Right hindlimb (tissue), 1 donor: ENCODE measurements at regions not wholly inside any gene's neighbourhood (a gene's known extent, or its start where the extent isn't known, plus 50 kb on each side); places are given as distances from the start of the nearest gene placed in this dataset.

Source experiments
- DNase-seq: peaks from one replicate; pipeline ENCODE4 v3.0.0-alpha.2; 2018

- DNase-seq, result no peak
Measured at GRCh38 chrX:4451591-4451990, 738.1 kb upstream of the PRKX start.

DNA sequence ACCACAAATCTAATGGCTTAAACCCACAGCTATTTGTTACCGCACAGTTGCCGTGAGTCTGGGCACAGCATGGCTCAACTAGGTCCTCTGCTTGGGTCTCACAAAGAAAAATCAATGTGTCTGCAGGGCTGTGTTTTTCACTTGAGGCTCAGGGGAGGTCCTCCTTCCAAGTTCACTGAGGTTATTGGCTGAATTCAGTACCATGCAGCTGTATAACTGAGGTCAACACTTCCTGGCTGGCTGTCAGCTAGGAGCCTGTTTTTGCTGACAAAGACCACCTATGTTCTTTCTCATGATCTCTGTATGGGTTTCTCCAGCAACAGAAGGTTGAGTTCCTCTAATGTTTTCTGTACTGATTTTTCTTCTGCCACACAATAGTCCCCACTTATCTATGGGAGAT is 736.7 kb upstream of the PRKX start:
- DNase-seq, result no peak

- no peak for DNase-seq
Measured at GRCh38 chrX:4435905-4436304, 722.5 kb upstream of the PRKX start.

DNA sequence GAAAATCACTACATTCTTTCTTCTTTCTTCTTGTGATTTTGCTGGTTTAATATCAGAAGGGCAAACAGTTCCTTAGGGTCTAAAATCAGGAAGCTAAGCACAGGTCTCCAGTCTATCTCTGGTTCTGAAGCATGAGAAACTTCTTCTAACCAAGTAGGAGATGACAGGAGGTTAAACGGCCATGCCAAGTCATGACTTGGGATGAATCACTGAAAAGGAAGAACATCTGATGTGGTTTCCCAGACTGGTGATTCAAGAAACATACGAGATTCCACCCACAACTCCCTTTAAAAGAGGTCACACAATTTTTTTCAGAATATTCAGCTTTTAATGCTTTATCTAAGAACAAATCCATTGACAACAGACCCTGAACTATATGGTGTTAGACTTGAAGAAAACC is 684.0 kb upstream of the PRKX start:
- DNase-seq, result no peak

DNA sequence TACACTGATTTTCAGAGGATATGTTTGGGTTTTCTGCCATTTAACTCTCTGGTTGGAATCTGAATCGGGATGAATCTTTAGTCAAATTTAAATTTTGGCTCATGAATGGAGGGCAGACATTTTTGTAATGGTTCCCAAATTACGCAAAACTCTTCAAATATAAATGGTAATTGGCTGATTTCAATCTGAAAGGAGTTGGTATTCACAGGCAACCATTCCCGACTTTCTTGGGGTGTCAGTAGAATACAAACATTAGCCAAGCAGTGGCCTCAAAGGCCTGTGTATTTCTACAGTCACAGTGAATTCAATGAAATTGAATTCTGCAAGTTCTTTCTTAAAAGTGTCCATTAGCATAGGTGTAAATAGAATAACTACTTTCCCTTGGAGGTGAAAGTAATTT is 668.8 kb upstream of the PRKX start:
- DNase-seq, result no peak

GRCh38 chrX:4380710-4381109 is 667.3 kb upstream of the PRKX start:
- DNase-seq, result no peak

DNA sequence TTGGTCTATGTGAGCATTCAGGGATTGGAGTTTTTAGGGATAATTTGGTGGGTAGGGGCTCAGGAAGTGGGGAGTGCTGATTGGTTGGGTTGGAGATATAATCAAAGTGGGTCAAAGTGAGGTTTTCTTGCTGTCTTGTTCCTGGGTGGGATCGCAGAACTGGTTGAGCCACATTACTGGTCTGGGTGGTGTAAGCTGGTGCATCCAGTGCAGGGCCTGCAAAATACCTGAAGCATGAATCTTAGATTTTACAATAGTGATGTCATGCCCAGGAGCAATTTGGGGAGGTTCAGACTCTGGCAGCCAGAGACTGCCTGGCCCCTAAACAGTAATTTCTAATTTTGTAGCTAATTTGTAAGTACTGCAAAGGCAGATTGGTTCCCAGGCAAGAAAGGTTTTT is 665.6 kb upstream of the PRKX start:
- no peak for DNase-seq

DNA sequence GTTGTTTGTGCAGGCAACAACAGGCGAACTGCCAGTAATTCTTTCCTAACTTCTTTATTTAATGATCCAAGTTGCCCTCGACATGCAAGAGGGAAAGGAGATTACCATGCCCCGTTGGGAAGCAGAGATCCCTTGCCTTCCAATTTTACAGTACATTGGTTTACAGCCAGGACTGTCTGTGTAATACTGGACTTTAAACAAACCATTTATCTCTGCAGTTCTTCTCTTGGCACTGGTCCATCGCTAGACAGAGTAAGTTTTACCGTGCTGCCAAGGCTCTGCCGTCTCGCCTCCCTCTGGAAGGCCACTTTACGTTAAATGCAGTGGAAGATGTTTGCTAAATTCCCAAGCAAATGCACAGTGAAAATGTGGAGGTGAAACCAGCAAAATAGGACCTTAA is 660.3 kb upstream of the PRKX start:
- no peak for DNase-seq

DNA sequence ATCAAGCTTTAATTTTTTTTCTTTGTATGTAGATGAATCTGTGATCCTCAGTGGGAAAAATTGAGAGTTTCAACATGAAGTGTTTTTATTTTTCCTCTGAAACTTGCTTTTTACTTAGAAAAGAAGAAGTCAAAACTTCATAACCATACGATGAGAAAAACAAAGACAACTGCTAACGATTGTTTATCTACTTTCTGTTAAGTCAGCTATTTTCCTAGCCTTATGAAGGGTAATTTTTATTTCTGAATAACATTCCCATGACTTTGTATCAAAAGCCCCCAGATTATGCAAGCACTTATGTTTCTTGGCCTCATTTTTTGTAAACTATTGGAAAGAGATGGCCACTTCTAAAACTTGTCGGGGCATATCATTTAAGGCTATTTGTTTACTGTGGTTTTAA is 645.1 kb upstream of the PRKX start:
- no peak for DNase-seq

DNA sequence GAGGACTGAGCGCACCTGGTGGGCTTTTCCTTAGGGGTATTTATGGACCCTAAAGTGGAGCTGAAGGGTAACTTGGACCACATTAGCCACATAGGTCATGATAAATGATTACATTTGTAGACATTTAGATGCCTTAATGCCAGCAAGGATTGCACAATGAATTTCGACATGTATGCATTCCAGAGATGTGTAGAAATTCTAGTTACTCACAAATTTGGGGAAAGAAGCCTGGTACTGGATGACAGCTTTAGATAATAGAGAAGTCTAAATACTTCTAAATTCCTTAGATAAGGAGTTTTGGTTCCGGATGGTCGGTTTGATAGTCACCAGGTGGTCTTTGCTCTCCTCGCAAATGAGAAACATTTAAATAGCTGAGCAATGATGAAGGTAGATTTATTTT is 609.5 kb upstream of the PRKX start:
- no peak for DNase-seq

- DNase-seq, result no peak
Measured at GRCh38 chrX:4320436-4320947, 607.0 kb upstream of the PRKX start.

DNA sequence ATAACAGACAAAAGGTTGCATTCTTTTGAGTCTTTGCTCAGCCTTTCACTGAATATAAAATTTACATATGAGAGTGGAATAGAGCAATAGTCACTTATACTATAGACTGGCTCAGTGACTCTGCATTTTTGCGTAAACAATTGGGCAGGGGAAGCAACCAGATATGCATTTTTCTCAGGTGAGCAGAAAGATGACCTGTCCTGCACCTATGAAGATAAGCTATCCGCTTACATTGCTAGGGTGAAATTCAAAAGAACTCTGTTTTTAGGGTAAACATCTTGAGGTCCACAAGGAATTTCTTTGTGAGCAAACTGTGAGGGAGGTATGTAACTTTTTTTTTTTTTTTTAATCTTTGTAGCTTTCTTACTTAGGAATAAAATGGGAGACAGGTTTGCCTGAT is 602.4 kb upstream of the PRKX start:
- no peak for DNase-seq

GRCh38 chrX:4314586-4314985 is 601.1 kb upstream of the PRKX start:
- no peak for DNase-seq

DNA sequence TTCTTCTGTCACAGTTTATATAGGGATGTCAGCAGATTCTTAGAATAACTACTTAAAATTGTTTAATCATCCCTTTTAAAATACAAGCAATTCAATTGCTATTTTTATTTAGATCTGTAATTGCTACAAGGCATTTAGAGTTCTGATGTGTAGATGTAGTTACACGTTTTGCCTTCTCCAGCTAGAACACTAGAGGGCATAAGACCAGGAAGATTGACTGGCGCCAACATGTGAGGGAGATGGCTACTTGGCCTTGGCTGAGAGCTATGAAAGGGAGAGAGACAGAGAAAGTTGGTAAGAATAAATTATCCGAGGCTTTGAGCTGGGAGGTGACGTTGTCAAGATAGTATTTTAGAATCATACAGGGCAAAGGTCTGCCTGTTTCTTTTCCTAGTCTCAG is 563.7 kb upstream of the PRKX start:
- DNase-seq, result no peak

DNA sequence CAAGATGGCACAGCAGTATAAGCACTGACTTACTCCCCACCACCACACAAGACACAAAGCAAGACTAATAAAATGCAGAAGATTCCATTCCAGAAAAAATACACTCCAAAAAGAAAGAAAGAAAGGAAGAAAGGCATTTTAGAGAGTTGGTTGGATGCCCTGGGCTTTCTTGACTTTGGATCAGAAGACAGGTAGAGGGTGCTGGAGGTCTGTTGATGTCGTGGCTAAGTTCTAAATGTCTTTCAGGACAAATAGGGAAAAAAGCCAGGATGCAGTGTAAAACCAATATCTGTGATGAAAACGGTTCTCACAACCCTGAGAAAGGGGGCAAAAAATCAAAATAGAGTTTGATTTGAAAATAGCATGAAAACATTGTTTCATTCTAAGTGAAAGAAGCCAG is 555.2 kb upstream of the PRKX start:
- no peak for DNase-seq

GRCh38 chrX:4265036-4265435 is 551.6 kb upstream of the PRKX start:
- DNase-seq, result no peak

GRCh38 chrX:4263030-4263803 is 549.8 kb upstream of the PRKX start:
- no peak for DNase-seq

GRCh38 chrX:4253092-4253491 is 539.6 kb upstream of the PRKX start:
- DNase-seq, result no peak

GRCh38 chrX:4249401-4249800 is 536.0 kb upstream of the PRKX start:
- DNase-seq, result no peak

- no peak for DNase-seq
Measured at GRCh38 chrX:4243759-4244158, 530.3 kb upstream of the PRKX start.

DNA sequence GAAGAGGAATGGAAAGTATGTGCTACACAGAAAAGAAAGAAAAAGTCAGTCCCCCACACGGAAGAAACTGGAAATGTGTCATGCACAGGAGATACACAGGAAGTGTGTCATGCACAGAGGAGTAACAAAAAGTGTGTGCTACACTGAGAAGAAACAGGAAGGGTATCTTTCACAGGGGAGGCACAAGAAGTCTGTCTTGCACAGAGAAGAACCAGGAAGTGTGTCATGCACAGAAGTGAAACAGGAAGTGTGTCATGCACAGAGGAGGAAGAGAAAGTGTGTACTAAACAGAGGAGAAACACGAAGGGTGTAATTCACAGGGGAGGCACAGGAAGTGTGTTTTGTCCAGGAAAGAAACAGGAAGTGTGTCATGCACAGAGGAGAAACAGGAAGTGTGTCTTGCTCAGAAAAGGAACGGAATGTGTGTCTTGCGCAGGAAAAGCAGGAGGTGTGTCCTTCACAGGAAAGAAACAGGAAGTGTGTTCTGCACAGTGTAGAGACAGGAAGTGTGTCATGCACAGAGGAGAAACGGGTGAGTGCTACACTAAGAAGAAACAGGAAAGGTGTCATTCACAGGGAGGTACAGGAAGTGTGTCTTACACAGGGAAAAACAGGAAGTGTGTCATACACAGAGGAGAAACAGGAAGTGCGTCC is 527.2 kb upstream of the PRKX start:
- no peak for DNase-seq

GRCh38 chrX:4239650-4240540 is 526.4 kb upstream of the PRKX start:
- no peak for DNase-seq

GRCh38 chrX:4238916-4239315 is 525.5 kb upstream of the PRKX start:
- DNase-seq, result no peak

GRCh38 chrX:4225086-4225485 is 511.6 kb upstream of the PRKX start:
- no peak for DNase-seq
